ENCODE measurements at regions not wholly inside any gene's neighbourhood (a gene's known extent, or its start where the extent isn't known, plus 50 kb on each side); places are given as distances from the start of the nearest gene placed in this dataset.

GRCh38 chr21:17089091-17089491 lies 423.8 kb upstream of the CXADR start:
- no peaks in the 10 kb centered on the region for H3K27me3 ChIP-seq (ENCODE audit: insufficient read depth, low read length)
- H4K12ac ChIP-seq (ENCODE audit: low read depth, low read length): no peak overlapping the region
- no peak overlapping the region for H2AK5ac ChIP-seq (ENCODE audit: low read length)
- H2BK120ac ChIP-seq (ENCODE audit: insufficient read depth, low read length, poor library complexity): no peak overlapping the region
- no peak overlapping the region for H3K14ac ChIP-seq (ENCODE audit: low read length)
- no peak overlapping the region for H3K27ac ChIP-seq (ENCODE audit: low read depth, low read length)
- H3K36me3 ChIP-seq (ENCODE audit: control insufficient read depth in 1 of 2, insufficient read depth in 2 of 2, low read length in 2 of 2): no peaks in the 10 kb centered on the region
- no peaks in the 10 kb centered on the region for H3K4me1 ChIP-seq (ENCODE audit: control insufficient read depth in 1 of 2, insufficient read depth in 2 of 2, low read length in 2 of 2)
- no peak overlapping the region for H2AFZ ChIP-seq (ENCODE audit: insufficient read depth, low read length, poor library complexity)
- H2BK12ac ChIP-seq (ENCODE audit: low read length): no peak overlapping the region
- no peak overlapping the region for H4K8ac ChIP-seq (ENCODE audit: low read depth, low read length)
- no peak overlapping the region for H2BK5ac ChIP-seq (ENCODE audit: low read depth, low read length, poor library complexity)
- no peak for DNase-seq
- no peak overlapping the region for H3K4me3 ChIP-seq (ENCODE audit: low read depth, low read length)
- WGBS (ENCODE audit: extremely low coverage, insufficient coverage, insufficient read length): no CpG with 5 or more reads among the region's 1 CpG
- H3K79me1 ChIP-seq (ENCODE audit: low read length): no peaks in the 10 kb centered on the region
- H3K4me2 ChIP-seq (ENCODE audit: low read length): no peak overlapping the region
- H3K9ac ChIP-seq (ENCODE audit: low read length): no peak overlapping the region
- H3K9me3 ChIP-seq (ENCODE audit: insufficient read depth, low read depth, low read length): no peaks in the 10 kb centered on the region
- no peak overlapping the region for H4K91ac ChIP-seq (ENCODE audit: low read depth, low read length)
- no peaks in the 10 kb centered on the region for H3K79me2 ChIP-seq (ENCODE audit: control insufficient read depth, insufficient read depth, low read length, poor library complexity)
- no peak overlapping the region for H3K23ac ChIP-seq (ENCODE audit: low read length)
- no peak overlapping the region for H3K18ac ChIP-seq (ENCODE audit: low read length)
- no peak overlapping the region for H3K4ac ChIP-seq (ENCODE audit: low read depth, low read length)

- Histone ChIP-seq H2AFZ (ENCODE audit: insufficient read depth, low read length, poor library complexity) (no peak overlapping the region), H3K14ac (ENCODE audit: low read length) (no peak overlapping the region), H3K27me3 (ENCODE audit: insufficient read depth, low read length) (no peaks in the 10 kb centered on the region), H3K79me2 (ENCODE audit: control insufficient read depth, insufficient read depth, low read length, poor library complexity) (no peaks in the 10 kb centered on the region), H2BK5ac (ENCODE audit: low read depth, low read length, poor library complexity) (no peak overlapping the region), H4K8ac (ENCODE audit: low read depth, low read length) (no peak overlapping the region), H3K9me3 (ENCODE audit: insufficient read depth, low read depth, low read length) (no peaks in the 10 kb centered on the region), H4K12ac (ENCODE audit: low read depth, low read length) (no peak overlapping the region), H3K4ac (ENCODE audit: low read depth, low read length) (no peak overlapping the region), H2BK120ac (ENCODE audit: insufficient read depth, low read length, poor library complexity) (no peak overlapping the region), H3K23ac (ENCODE audit: low read length) (no peak overlapping the region), H3K79me1 (ENCODE audit: low read length) (no peaks in the 10 kb centered on the region), H4K91ac (ENCODE audit: low read depth, low read length) (no peak overlapping the region), H3K9ac (ENCODE audit: low read length) (no peak overlapping the region), H3K27ac (ENCODE audit: low read depth, low read length) (no peak overlapping the region), H3K4me1 (ENCODE audit: control insufficient read depth in 1 of 2, insufficient read depth in 2 of 2, low read length in 2 of 2) (no peaks in the 10 kb centered on the region), H3K4me2 (ENCODE audit: low read length) (no peak overlapping the region), H2BK12ac (ENCODE audit: low read length) (no peak overlapping the region), H3K18ac (ENCODE audit: low read length) (no peak overlapping the region), H3K36me3 (ENCODE audit: control insufficient read depth in 1 of 2, insufficient read depth in 2 of 2, low read length in 2 of 2) (no peaks in the 10 kb centered on the region), H3K4me3 (ENCODE audit: low read depth, low read length) (no peak overlapping the region), H2AK5ac (ENCODE audit: low read length) (no peak overlapping the region)
- DNase-seq: no peak
Observed at GRCh38 chr21:17101696-17102095, 411.1 kb upstream of the CXADR start.

GRCh38 chr21:17105932-17106331 lies 406.9 kb upstream of the CXADR start:
- Histone ChIP-seq H4K8ac (ENCODE audit: low read depth, low read length) (no peak overlapping the region), H2AFZ (ENCODE audit: insufficient read depth, low read length, poor library complexity) (no peak overlapping the region), H3K4me3 (ENCODE audit: low read depth, low read length) (no peak overlapping the region), H2BK120ac (ENCODE audit: insufficient read depth, low read length, poor library complexity) (no peak overlapping the region), H3K27ac (ENCODE audit: low read depth, low read length) (no peak overlapping the region), H3K23ac (ENCODE audit: low read length) (no peak overlapping the region), H4K12ac (ENCODE audit: low read depth, low read length) (no peak overlapping the region), H3K79me1 (ENCODE audit: low read length) (no peaks in the 10 kb centered on the region), H3K36me3 (ENCODE audit: control insufficient read depth in 1 of 2, insufficient read depth in 2 of 2, low read length in 2 of 2) (no peaks in the 10 kb centered on the region), H2AK5ac (ENCODE audit: low read length) (no peak overlapping the region), H3K14ac (ENCODE audit: low read length) (no peak overlapping the region), H3K9me3 (ENCODE audit: insufficient read depth, low read depth, low read length) (no peaks in the 10 kb centered on the region), H4K91ac (ENCODE audit: low read depth, low read length) (no peak overlapping the region), H3K18ac (ENCODE audit: low read length) (no peak overlapping the region), H2BK12ac (ENCODE audit: low read length) (no peak overlapping the region), H2BK5ac (ENCODE audit: low read depth, low read length, poor library complexity) (no peak overlapping the region), H3K9ac (ENCODE audit: low read length) (no peak overlapping the region), H3K4me1 (ENCODE audit: control insufficient read depth in 1 of 2, insufficient read depth in 2 of 2, low read length in 2 of 2) (no peaks in the 10 kb centered on the region), H3K4ac (ENCODE audit: low read depth, low read length) (no peak overlapping the region), H3K4me2 (ENCODE audit: low read length) (no peak overlapping the region), H3K27me3 (ENCODE audit: insufficient read depth, low read length) (no peaks in the 10 kb centered on the region), H3K79me2 (ENCODE audit: control insufficient read depth, insufficient read depth, low read length, poor library complexity) (no peaks in the 10 kb centered on the region)
- no peak for DNase-seq

GRCh38 chr21:17114045-17114444 lies 398.8 kb upstream of the CXADR start:
- H4K12ac ChIP-seq (ENCODE audit: low read depth, low read length): no peak overlapping the region
- no CpG with 5 or more reads among the region's 3 CpGs for WGBS (ENCODE audit: extremely low coverage, insufficient coverage, insufficient read length)

More at GRCh38 chr21:17114045-17114444, 398.8 kb upstream of the CXADR start:
- Histone ChIP-seq H2AK5ac (ENCODE audit: low read length) (no peak overlapping the region), H3K79me1 (ENCODE audit: low read length) (no peaks in the 10 kb centered on the region), H3K4me1 (ENCODE audit: control insufficient read depth in 1 of 2, insufficient read depth in 2 of 2, low read length in 2 of 2) (no peaks in the 10 kb centered on the region), H3K14ac (ENCODE audit: low read length) (no peak overlapping the region), H3K9ac (ENCODE audit: low read length) (no peak overlapping the region), H2AFZ (ENCODE audit: insufficient read depth, low read length, poor library complexity) (no peak overlapping the region), H3K4ac (ENCODE audit: low read depth, low read length) (no peak overlapping the region), H3K18ac (ENCODE audit: low read length) (no peak overlapping the region), H3K36me3 (ENCODE audit: control insufficient read depth in 1 of 2, insufficient read depth in 2 of 2, low read length in 2 of 2) (no peaks in the 10 kb centered on the region), H3K27ac (ENCODE audit: low read depth, low read length) (no peak overlapping the region), H2BK120ac (ENCODE audit: insufficient read depth, low read length, poor library complexity) (no peak overlapping the region), H3K9me3 (ENCODE audit: insufficient read depth, low read depth, low read length) (no peaks in the 10 kb centered on the region), H2BK12ac (ENCODE audit: low read length) (no peak overlapping the region), H4K91ac (ENCODE audit: low read depth, low read length) (no peak overlapping the region), H3K23ac (ENCODE audit: low read length) (no peak overlapping the region), H3K4me2 (ENCODE audit: low read length) (no peak overlapping the region), H4K8ac (ENCODE audit: low read depth, low read length) (no peak overlapping the region), H3K27me3 (ENCODE audit: insufficient read depth, low read length) (no peaks in the 10 kb centered on the region), H2BK5ac (ENCODE audit: low read depth, low read length, poor library complexity) (no peak overlapping the region), H3K4me3 (ENCODE audit: low read depth, low read length) (no peak overlapping the region), H3K79me2 (ENCODE audit: control insufficient read depth, insufficient read depth, low read length, poor library complexity) (no peaks in the 10 kb centered on the region)
- DNase-seq: no peak
